Liver (tissue), 3 donors: ENCODE measurements at regions not wholly inside any gene's neighbourhood (a gene's known extent, or its start where the extent isn't known, plus 50 kb on each side); places are given as distances from the start of the nearest gene placed in this dataset.

Source experiments
- ATF3 ChIP-seq: IDR thresholded peaks from 2 replicates; pipeline ENCODE4 v1.6.1; 2016; ENCODE audit warnings: antibody characterized with exemption
- CTCF ChIP-seq: fragments of 150-350 bp; IDR thresholded peaks from 2 replicates; pipeline ENCODE4 v1.5.1; 2017; ENCODE audit warnings: improper control_type of control experiment, low read depth, low read length; ENCODE audit not compliant: missing input control
- EGR1 ChIP-seq, 2 donors: IDR thresholded peaks; 2 replicates each; pipeline ENCODE4 v1.6.1; 2016 to 2018; ENCODE audit warnings: antibody characterized with exemption in 2 of 2, low read depth in 2 of 2
- GABPA ChIP-seq, 2 donors: IDR thresholded peaks in 1 of 2; conservative IDR thresholded peaks in 1 of 2; 2 replicates each; pipeline ENCODE4 v1.6.1; 2016; ENCODE audit warnings: antibody characterized with exemption in 2 of 2, mild to moderate bottlenecking in 1 of 2, moderate library complexity in 1 of 2
- HNF4G ChIP-seq: IDR thresholded peaks from 2 replicates; pipeline ENCODE4 v1.6.1; 2016; ENCODE audit warnings: antibody characterized with exemption
- JUND ChIP-seq, 2 donors: IDR thresholded peaks; 2 replicates each; pipeline ENCODE4 v1.6.1; 2016; ENCODE audit warnings: antibody characterized with exemption in 2 of 2
- MAX ChIP-seq: IDR thresholded peaks from 2 replicates; pipeline ENCODE4 v1.6.1; 2016; ENCODE audit warnings: antibody characterized with exemption
- RAD21 ChIP-seq, 2 donors: IDR thresholded peaks; 2 replicates each; pipeline ENCODE4 v1.6.1; 2016; ENCODE audit warnings: antibody characterized with exemption in 2 of 2, mild to moderate bottlenecking in 2 of 2
- REST ChIP-seq: IDR thresholded peaks from 2 replicates; pipeline ENCODE4 v1.6.1; 2016; ENCODE audit warnings: antibody characterized with exemption, mild to moderate bottlenecking
- RXRA ChIP-seq, 2 donors: IDR thresholded peaks; 2 replicates each; pipeline ENCODE4 v1.6.1; 2017 to 2018; ENCODE audit warnings: antibody characterized with exemption in 2 of 2, mild to moderate bottlenecking in 1 of 2
- SP1 ChIP-seq: IDR thresholded peaks from 2 replicates; pipeline ENCODE4 v1.6.1; 2018; ENCODE audit warnings: antibody characterized with exemption, mild to moderate bottlenecking
- TAF1 ChIP-seq: conservative IDR thresholded peaks from 2 replicates; pipeline ENCODE4 v1.6.1; 2016; ENCODE audit warnings: antibody characterized with exemption, mild to moderate bottlenecking
- YY1 ChIP-seq: IDR thresholded peaks from 2 replicates; pipeline ENCODE4 v1.6.1; 2016; ENCODE audit warnings: antibody characterized with exemption, mild to moderate bottlenecking
- ZBTB33 ChIP-seq: IDR thresholded peaks from 2 replicates; pipeline ENCODE4 v1.6.1; 2016; ENCODE audit warnings: antibody characterized with exemption
- donor health status: healthy.
- donor health status: healthy.

GRCh38 chr12:46546634-46547273 lies 174.2 kb upstream of the SLC38A2 start:
- no peak for TF ChIP-seq REST
- TF ChIP-seq CTCF, result no peak
- no peak for TF ChIP-seq MAX
- no peak for TF ChIP-seq RAD21 (IDR thresholded peaks at IDR 0.05)
- TF ChIP-seq EGR1 (IDR thresholded peaks at IDR 0.05; ENCODE audit: low read depth in 2 of 2), result no peak
- TF ChIP-seq TAF1, result no peak
- no peak for TF ChIP-seq YY1
- TF ChIP-seq SP1, result no peak
- TF ChIP-seq JUND (IDR thresholded peaks at IDR 0.05), result no peak
- TF ChIP-seq GABPA (IDR thresholded peaks at IDR 0.05 in 1 of 2, conservative IDR thresholded peaks at IDR 0.05 in 1 of 2), result no peak
- no peak for TF ChIP-seq HNF4G
- TF ChIP-seq ZBTB33, result no peak
- TF ChIP-seq RXRA (IDR thresholded peaks at IDR 0.05), result no peak
- no peak for TF ChIP-seq ATF3
